ENCODE measurements at regions not wholly inside any gene's neighbourhood (a gene's known extent, or its start where the extent isn't known, plus 50 kb on each side); places are given as distances from the start of the nearest gene placed in this dataset.
A peak's percentile ranks its signal among the peaks of the same experiment; 100 is the strongest.

GRCh38 chrX:45524805-45525204 is 324.1 kb upstream of the DIPK2B start:
- TF ChIP-seq, protein P1, sequence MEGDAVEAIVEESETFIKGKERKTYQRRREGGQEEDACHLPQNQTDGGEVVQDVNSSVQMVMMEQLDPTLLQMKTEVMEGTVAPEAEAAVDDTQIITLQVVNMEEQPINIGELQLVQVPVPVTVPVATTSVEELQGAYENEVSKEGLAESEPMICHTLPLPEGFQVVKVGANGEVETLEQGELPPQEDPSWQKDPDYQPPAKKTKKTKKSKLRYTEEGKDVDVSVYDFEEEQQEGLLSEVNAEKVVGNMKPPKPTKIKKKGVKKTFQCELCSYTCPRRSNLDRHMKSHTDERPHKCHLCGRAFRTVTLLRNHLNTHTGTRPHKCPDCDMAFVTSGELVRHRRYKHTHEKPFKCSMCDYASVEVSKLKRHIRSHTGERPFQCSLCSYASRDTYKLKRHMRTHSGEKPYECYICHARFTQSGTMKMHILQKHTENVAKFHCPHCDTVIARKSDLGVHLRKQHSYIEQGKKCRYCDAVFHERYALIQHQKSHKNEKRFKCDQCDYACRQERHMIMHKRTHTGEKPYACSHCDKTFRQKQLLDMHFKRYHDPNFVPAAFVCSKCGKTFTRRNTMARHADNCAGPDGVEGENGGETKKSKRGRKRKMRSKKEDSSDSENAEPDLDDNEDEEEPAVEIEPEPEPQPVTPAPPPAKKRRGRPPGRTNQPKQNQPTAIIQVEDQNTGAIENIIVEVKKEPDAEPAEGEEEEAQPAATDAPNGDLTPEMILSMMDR (IDR thresholded peaks at IDR 0.05; ENCODE audit: control insufficient read depth, insufficient read depth, low read depth, low read length, missing control alignments), result no peak
- DNase-seq (ENCODE audit: low read depth), result no peak
- H3K4me3 ChIP-seq (ENCODE audit: control insufficient read depth, low read depth, low read length), result no peak overlapping the region

DNA sequence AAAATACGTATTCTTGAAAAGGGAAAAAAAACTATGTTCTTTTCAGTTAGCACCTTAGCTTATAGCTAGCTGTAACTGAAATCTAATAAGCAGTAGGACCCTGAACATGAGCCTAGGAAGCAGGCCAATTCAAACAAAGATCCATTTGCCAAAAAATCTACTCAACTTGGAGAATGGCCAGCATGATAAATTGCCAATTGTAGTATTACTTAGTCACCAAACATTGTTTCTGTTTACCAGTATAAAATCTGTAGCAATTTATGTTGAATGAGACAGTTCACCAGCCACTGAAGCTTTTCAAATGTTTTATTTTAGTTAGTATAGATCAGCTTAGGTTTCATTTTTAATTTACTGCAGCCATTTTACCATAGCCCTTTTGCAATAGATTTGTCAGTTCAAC is 323.6 kb upstream of the DIPK2B start:
- no peak overlapping the region for H3K4me3 ChIP-seq (ENCODE audit: control insufficient read depth, low read depth, low read length)
- DNase-seq (ENCODE audit: low read depth), result no peak
- TF ChIP-seq, protein P1 (IDR thresholded peaks at IDR 0.05; ENCODE audit: control insufficient read depth, insufficient read depth, low read depth, low read length, missing control alignments), result no peak

- TF ChIP-seq, protein P1 (IDR thresholded peaks at IDR 0.05; ENCODE audit: control insufficient read depth, insufficient read depth, low read depth, low read length, missing control alignments), result no peak
Observed at GRCh38 chrX:45518552-45518951, 317.9 kb upstream of the DIPK2B start.

GRCh38 chrX:45517090-45517973 is 316.7 kb upstream of the DIPK2B start:
- TF ChIP-seq, protein P1 (IDR thresholded peaks at IDR 0.05; ENCODE audit: control insufficient read depth, insufficient read depth, low read depth, low read length, missing control alignments), result no peak
- no peak for DNase-seq (ENCODE audit: low read depth)
- H3K4me3 ChIP-seq (ENCODE audit: control insufficient read depth, low read depth, low read length), result no peak overlapping the region

More at GRCh38 chrX:45518552-45518951, 317.9 kb upstream of the DIPK2B start:
- DNase-seq (ENCODE audit: low read depth), result no peak
- H3K4me3 ChIP-seq (ENCODE audit: control insufficient read depth, low read depth, low read length), result no peak overlapping the region

DNA sequence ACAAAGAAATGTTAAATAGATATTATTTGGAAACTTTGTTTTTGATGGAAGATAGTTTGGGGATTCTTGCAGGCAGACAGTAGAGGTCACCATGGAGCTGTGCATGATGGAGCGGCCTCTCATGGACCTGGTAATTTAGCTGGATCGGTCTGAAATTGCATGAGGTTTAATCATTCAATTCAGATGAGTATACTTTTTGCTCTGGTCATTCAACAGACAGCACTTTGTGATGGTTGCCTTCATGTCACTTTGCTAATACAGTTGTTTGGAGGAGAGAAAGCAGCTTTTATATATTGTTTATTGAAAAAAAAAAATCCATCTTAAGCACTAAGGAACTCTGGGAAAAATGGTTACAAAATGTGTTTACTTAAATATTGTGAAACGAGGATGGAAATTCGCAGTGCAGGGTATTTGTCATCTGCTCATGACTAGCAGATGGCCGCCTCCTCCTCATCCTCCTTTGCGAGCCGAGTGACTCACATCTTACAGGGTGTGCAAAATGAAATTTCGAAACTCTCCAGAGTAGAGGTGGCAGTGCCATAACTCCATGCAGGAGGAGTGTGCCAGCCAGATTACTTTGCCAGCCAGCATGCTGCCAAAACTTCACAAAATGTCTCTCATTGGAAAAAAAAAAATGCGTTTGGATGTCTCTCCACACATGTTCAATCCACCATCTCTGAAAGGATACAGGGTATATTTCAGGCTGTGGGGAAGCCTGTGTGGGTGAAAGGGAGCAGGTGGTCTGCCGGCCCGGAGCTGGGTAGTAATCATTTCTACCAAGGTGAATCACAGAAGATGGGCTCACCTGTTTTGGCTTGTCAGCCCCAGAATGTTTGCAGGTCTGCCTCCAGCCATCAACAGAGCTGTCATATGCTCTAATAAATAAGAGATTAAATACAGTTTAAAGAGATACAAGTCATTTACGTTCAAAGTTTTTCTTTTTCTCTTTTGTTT is 314.9 kb upstream of the DIPK2B start:
- TF ChIP-seq, protein P1 (IDR thresholded peaks at IDR 0.05; ENCODE audit: control insufficient read depth, insufficient read depth, low read depth, low read length, missing control alignments), result peak; percentile 80
- DNase-seq (ENCODE audit: low read depth), result peak; percentile 93
- H3K4me3 ChIP-seq (ENCODE audit: control insufficient read depth, low read depth, low read length), result no peak overlapping the region

DNA sequence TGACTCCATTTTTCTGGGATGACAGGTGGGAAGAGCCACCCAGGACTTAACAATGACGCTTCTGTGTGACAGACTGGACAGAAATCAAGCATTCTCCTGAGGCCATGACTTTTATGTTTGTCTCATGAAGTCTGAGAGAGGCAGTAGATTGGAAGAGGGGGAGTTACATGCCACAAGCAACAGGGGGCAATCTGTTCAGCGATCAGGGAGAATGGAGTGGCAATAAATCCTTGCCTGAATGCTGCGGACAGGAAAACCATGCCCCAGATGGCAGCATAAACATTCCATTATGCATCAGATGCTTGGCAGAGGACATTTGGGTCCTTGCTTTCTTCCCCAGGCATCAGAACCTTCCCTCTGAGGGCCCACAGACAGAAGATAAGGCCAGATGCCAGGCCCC is 312.4 kb upstream of the DIPK2B start:
- TF ChIP-seq, protein P1 (IDR thresholded peaks at IDR 0.05; ENCODE audit: control insufficient read depth, insufficient read depth, low read depth, low read length, missing control alignments), result no peak
- DNase-seq (ENCODE audit: low read depth), result no peak
- no peak overlapping the region for H3K4me3 ChIP-seq (ENCODE audit: control insufficient read depth, low read depth, low read length)

Data from AG09309 (cell line).